ENCODE measurements at regions not wholly inside any gene's neighbourhood (a gene's known extent, or its start where the extent isn't known, plus 50 kb on each side); places are given as distances from the start of the nearest gene placed in this dataset.
"Not testable (repeated sequence)": the region's sequence is repeated elsewhere in the genome, so short reads cannot be mapped to it uniquely, and the experiment has no call there.

GRCh38 chr1:98184856-98185255 lies 264.0 kb upstream of the DPYD start:
- DNase-seq = no peak

- no peak for DNase-seq
These were observed 260.4 kb upstream of the DPYD start for GRCh38 chr1:98181036-98181764.

- no peak for DNase-seq
These were observed 258.4 kb upstream of the DPYD start for GRCh38 chr1:98179151-98179773.

- DNase-seq = no peak
These were observed 256.9 kb upstream of the DPYD start for GRCh38 chr1:98177751-98178150.

GRCh38 chr1:98176936-98177335 lies 256.1 kb upstream of the DPYD start:
- DNase-seq = no peak

- DNase-seq = no peak
These were observed 255.6 kb upstream of the DPYD start for GRCh38 chr1:98176414-98176813.

- no peak for DNase-seq
These were observed 251.7 kb upstream of the DPYD start for GRCh38 chr1:98172578-98172977.

- no peak for DNase-seq
These were observed 251.2 kb upstream of the DPYD start for GRCh38 chr1:98172022-98172421.

- DNase-seq = no peak
These were observed 243.7 kb upstream of the DPYD start for GRCh38 chr1:98164509-98164908.

- DNase-seq = no peak
These were observed 236.9 kb upstream of the DPYD start for GRCh38 chr1:98157524-98158313.

- no peak for DNase-seq
These were observed 226.4 kb upstream of the DPYD start for GRCh38 chr1:98147280-98147679.

GRCh38 chr1:98145655-98146054 lies 224.8 kb upstream of the DPYD start:
- DNase-seq = no peak

GRCh38 chr1:98143403-98143802 lies 222.6 kb upstream of the DPYD start:
- DNase-seq = no peak

- DNase-seq = no peak
These were observed 212.3 kb upstream of the DPYD start for GRCh38 chr1:98133131-98133530.

- DNase-seq = no peak
These were observed 209.6 kb upstream of the DPYD start for GRCh38 chr1:98130408-98130807.

GRCh38 chr1:98129491-98129890 lies 208.7 kb upstream of the DPYD start:
- DNase-seq = no peak

- DNase-seq = no peak
These were observed 205.9 kb upstream of the DPYD start for GRCh38 chr1:98126740-98127139.

GRCh38 chr1:98121646-98122045 lies 200.8 kb upstream of the DPYD start:
- DNase-seq = no peak

GRCh38 chr1:98119796-98120195 lies 199.0 kb upstream of the DPYD start:
- no peak for DNase-seq

GRCh38 chr1:98113811-98114210 lies 193.0 kb upstream of the DPYD start:
- DNase-seq = no peak

GRCh38 chr1:98112626-98113025 lies 191.8 kb upstream of the DPYD start:
- DNase-seq = no peak

GRCh38 chr1:98110674-98111073 lies 189.8 kb upstream of the DPYD start:
- no peak for DNase-seq

- not testable (repeated sequence) for DNase-seq
These were observed 187.5 kb upstream of the DPYD start for GRCh38 chr1:98108378-98108777.

GRCh38 chr1:98107256-98107655 lies 186.4 kb upstream of the DPYD start:
- no peak for DNase-seq
